ENCODE measurements at regions not wholly inside any gene's neighbourhood (a gene's known extent, or its start where the extent isn't known, plus 50 kb on each side); places are given as distances from the start of the nearest gene placed in this dataset.
A peak's percentile ranks its signal among the peaks of the same experiment; 100 is the strongest.
"Not testable (repeated sequence)": the region's sequence is repeated elsewhere in the genome, so short reads cannot be mapped to it uniquely, and the experiment has no call there.

- DNase-seq (ENCODE audit: low read depth, low spot score), result no peak
- no peak overlapping the region for H3K27ac ChIP-seq
These were observed 234.2 kb downstream of the TOX3 start for GRCh38 chr16:52312716-52313115.

- no peak for DNase-seq (ENCODE audit: low read depth, low spot score)
These were observed 237.2 kb downstream of the TOX3 start for GRCh38 chr16:52309446-52310416.

GRCh38 chr16:52308051-52308450 is 238.9 kb downstream of the TOX3 start:
- no peak for DNase-seq (ENCODE audit: low read depth, low spot score)
- H3K27ac ChIP-seq, result no peak overlapping the region

More at GRCh38 chr16:52309446-52310416, 237.2 kb downstream of the TOX3 start:
- H3K27ac ChIP-seq, result no peak overlapping the region

GRCh38 chr16:52301026-52301425 is 245.9 kb downstream of the TOX3 start:
- no peak for DNase-seq (ENCODE audit: low read depth, low spot score)
- no peak overlapping the region for H3K27ac ChIP-seq

GRCh38 chr16:52298769-52299168 is 248.2 kb downstream of the TOX3 start:
- H3K27ac ChIP-seq, result no peak overlapping the region
- no peak for DNase-seq (ENCODE audit: low read depth, low spot score)

GRCh38 chr16:52296706-52297315 is 250.1 kb downstream of the TOX3 start:
- H3K27ac ChIP-seq; DNase-seq (ENCODE audit: low read depth, low spot score): not testable (repeated sequence)

GRCh38 chr16:52296076-52296475 is 250.9 kb downstream of the TOX3 start:
- no peak for DNase-seq (ENCODE audit: low read depth, low spot score)
- no peak overlapping the region for H3K27ac ChIP-seq

GRCh38 chr16:52294660-52295059 is 252.3 kb downstream of the TOX3 start:
- no peak overlapping the region for H3K27ac ChIP-seq
- no peak for DNase-seq (ENCODE audit: low read depth, low spot score)

- no peak overlapping the region for H3K27ac ChIP-seq
- DNase-seq (ENCODE audit: low read depth, low spot score), result no peak
These were observed 253.7 kb downstream of the TOX3 start for GRCh38 chr16:52293204-52293603.

- DNase-seq (ENCODE audit: low read depth, low spot score), result no peak
These were observed 263.2 kb downstream of the TOX3 start for GRCh38 chr16:52283584-52284375.

GRCh38 chr16:52283018-52283417 is 263.9 kb downstream of the TOX3 start:
- no peak overlapping the region for H3K27ac ChIP-seq
- DNase-seq (ENCODE audit: low read depth, low spot score), result peak; percentile 34

More at GRCh38 chr16:52283584-52284375, 263.2 kb downstream of the TOX3 start:
- H3K27ac ChIP-seq, result no peak overlapping the region

GRCh38 chr16:52280086-52280485 is 266.9 kb downstream of the TOX3 start:
- DNase-seq (ENCODE audit: low read depth, low spot score), result no peak
- H3K27ac ChIP-seq, result no peak overlapping the region

- H3K27ac ChIP-seq, result no peak overlapping the region
- no peak for DNase-seq (ENCODE audit: low read depth, low spot score)
These were observed 275.7 kb downstream of the TOX3 start for GRCh38 chr16:52271088-52271750.

- DNase-seq (ENCODE audit: low read depth, low spot score), result no peak
These were observed 281.5 kb downstream of the TOX3 start for GRCh38 chr16:52265446-52265861.

GRCh38 chr16:52257534-52257933 is 289.4 kb downstream of the TOX3 start:
- no peak overlapping the region for H3K27ac ChIP-seq
- no peak for DNase-seq (ENCODE audit: low read depth, low spot score)

More at GRCh38 chr16:52265446-52265861, 281.5 kb downstream of the TOX3 start:
- H3K27ac ChIP-seq, result no peak overlapping the region

- H3K27ac ChIP-seq, result no peak overlapping the region
- no peak for DNase-seq (ENCODE audit: low read depth, low spot score)
These were observed 290.4 kb downstream of the TOX3 start for GRCh38 chr16:52256310-52257078.

GRCh38 chr16:52254746-52255145 is 292.2 kb downstream of the TOX3 start:
- no peak for DNase-seq (ENCODE audit: low read depth, low spot score)
- no peak overlapping the region for H3K27ac ChIP-seq

- DNase-seq (ENCODE audit: low read depth, low spot score), result no peak
- H3K27ac ChIP-seq, result no peak overlapping the region
These were observed 294.3 kb downstream of the TOX3 start for GRCh38 chr16:52252680-52253079.

GRCh38 chr16:52251495-52251894 is 295.4 kb downstream of the TOX3 start:
- DNase-seq (ENCODE audit: low read depth, low spot score), result no peak
- no peak overlapping the region for H3K27ac ChIP-seq

Measured in epithelial cell of prostate (primary cell).